WI38 (cell line): ENCODE measurements at regions not wholly inside any gene's neighbourhood (a gene's known extent, or its start where the extent isn't known, plus 50 kb on each side); places are given as distances from the start of the nearest gene placed in this dataset.

ENCODE experiments used
- H3K4me3 ChIP-seq: 2 replicates; pipeline ENCODE4 v1.5.1; 2011; ENCODE audit warnings: low read depth, mild to moderate bottlenecking, control low read depth, low read length
- CTCF ChIP-seq: IDR thresholded peaks from 2 replicates; pipeline ENCODE4 v1.5.1; 2012; ENCODE audit warnings: low read depth, mild to moderate bottlenecking, control low read depth, low read length

GRCh38 chr1:47709872-47710231 is 272.0 kb downstream of the FOXD2 start:
- TF ChIP-seq CTCF, result no peak

GRCh38 chr1:47710329-47711071 is 272.7 kb downstream of the FOXD2 start:
- TF ChIP-seq CTCF, result peak; percentile 97
- H3K4me3 ChIP-seq, result no peak overlapping the region

More at GRCh38 chr1:47709872-47710231, 272.0 kb downstream of the FOXD2 start:
- no peak overlapping the region for H3K4me3 ChIP-seq
